ENCODE measurements at regions not wholly inside any gene's neighbourhood (a gene's known extent, or its start where the extent isn't known, plus 50 kb on each side); places are given as distances from the start of the nearest gene placed in this dataset.
"Not testable (repeated sequence)": the region's sequence is repeated elsewhere in the genome, so short reads cannot be mapped to it uniquely, and the experiment has no call there.

DNA sequence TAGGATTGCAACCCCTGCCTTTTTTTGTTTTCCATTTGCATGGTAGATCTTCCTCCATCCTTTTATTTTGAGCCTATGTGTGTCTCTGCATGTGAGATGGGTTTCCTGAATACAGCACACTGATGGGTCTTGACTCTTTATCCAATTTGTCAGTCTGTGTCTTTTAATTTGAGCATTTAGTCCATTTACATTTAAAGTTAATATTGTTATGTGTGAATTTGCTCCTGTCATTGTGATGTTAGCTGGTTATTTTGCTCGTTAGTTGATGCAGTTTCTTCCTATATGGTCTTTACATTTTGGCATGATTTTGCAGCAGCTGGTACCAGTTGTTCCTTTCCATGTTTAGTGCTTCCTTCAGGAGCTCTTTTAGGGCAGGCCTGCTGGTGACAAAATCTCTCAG, 2003.1 kb upstream of the CDH6 start:
- H4K8ac ChIP-seq (ENCODE audit: low read depth, low read length); H2AFZ ChIP-seq (ENCODE audit: insufficient read depth, low read length, poor library complexity); H3K9me3 ChIP-seq (ENCODE audit: insufficient read depth, low read depth, low read length); H3K9ac ChIP-seq (ENCODE audit: low read length); H3K4ac ChIP-seq (ENCODE audit: low read depth, low read length); H3K4me3 ChIP-seq (ENCODE audit: low read depth, low read length); H3K23ac ChIP-seq (ENCODE audit: low read length); H3K79me1 ChIP-seq (ENCODE audit: low read length); H2BK5ac ChIP-seq (ENCODE audit: low read depth, low read length, poor library complexity); H3K27me3 ChIP-seq (ENCODE audit: insufficient read depth, low read length); H3K36me3 ChIP-seq (ENCODE audit: control insufficient read depth in 1 of 2, insufficient read depth in 2 of 2, low read length in 2 of 2); DNase-seq; H3K27ac ChIP-seq (ENCODE audit: low read depth, low read length); H4K91ac ChIP-seq (ENCODE audit: low read depth, low read length); H3K4me1 ChIP-seq (ENCODE audit: control insufficient read depth in 1 of 2, insufficient read depth in 2 of 2, low read length in 2 of 2); H2AK5ac ChIP-seq (ENCODE audit: low read length); H3K14ac ChIP-seq (ENCODE audit: low read length); H4K12ac ChIP-seq (ENCODE audit: low read depth, low read length); H3K79me2 ChIP-seq (ENCODE audit: control insufficient read depth, insufficient read depth, low read length, poor library complexity); H3K18ac ChIP-seq (ENCODE audit: low read length); H2BK120ac ChIP-seq (ENCODE audit: insufficient read depth, low read length, poor library complexity); H2BK12ac ChIP-seq (ENCODE audit: low read length); H3K4me2 ChIP-seq (ENCODE audit: low read length): not testable (repeated sequence)
- no CpG with 5 or more reads among the region's 1 CpG for WGBS (ENCODE audit: extremely low coverage, insufficient coverage, insufficient read length)

DNA sequence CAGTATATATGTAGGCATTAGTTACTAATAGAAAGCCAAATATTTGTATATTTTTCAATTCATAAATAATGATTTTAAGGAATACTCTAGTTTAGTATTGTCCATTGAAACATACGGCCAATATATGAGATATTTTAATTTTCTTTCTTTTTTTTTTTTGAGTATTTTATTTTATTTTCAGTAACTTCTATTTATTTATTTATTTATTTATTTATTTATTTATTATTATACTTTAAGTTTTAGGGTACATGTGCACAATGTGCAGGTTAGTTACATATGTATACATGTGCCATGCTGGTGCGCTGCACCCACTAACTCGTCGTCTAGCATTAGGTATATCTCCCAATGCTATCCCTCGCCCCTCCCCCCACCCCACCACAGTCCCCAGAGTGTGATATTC, 2007.1 kb upstream of the CDH6 start:
- not testable (repeated sequence) for H3K4me1 ChIP-seq (ENCODE audit: control insufficient read depth in 1 of 2, insufficient read depth in 2 of 2, low read length in 2 of 2); H3K14ac ChIP-seq (ENCODE audit: low read length); H4K91ac ChIP-seq (ENCODE audit: low read depth, low read length); H3K79me2 ChIP-seq (ENCODE audit: control insufficient read depth, insufficient read depth, low read length, poor library complexity); H3K18ac ChIP-seq (ENCODE audit: low read length); H3K9me3 ChIP-seq (ENCODE audit: insufficient read depth, low read depth, low read length); H3K4me3 ChIP-seq (ENCODE audit: low read depth, low read length); H4K8ac ChIP-seq (ENCODE audit: low read depth, low read length); H4K12ac ChIP-seq (ENCODE audit: low read depth, low read length); H3K4me2 ChIP-seq (ENCODE audit: low read length); H2AK5ac ChIP-seq (ENCODE audit: low read length); H3K27ac ChIP-seq (ENCODE audit: low read depth, low read length); H2BK5ac ChIP-seq (ENCODE audit: low read depth, low read length, poor library complexity); H3K36me3 ChIP-seq (ENCODE audit: control insufficient read depth in 1 of 2, insufficient read depth in 2 of 2, low read length in 2 of 2); H2AFZ ChIP-seq (ENCODE audit: insufficient read depth, low read length, poor library complexity); DNase-seq; H3K4ac ChIP-seq (ENCODE audit: low read depth, low read length); H3K27me3 ChIP-seq (ENCODE audit: insufficient read depth, low read length); H3K23ac ChIP-seq (ENCODE audit: low read length); H2BK120ac ChIP-seq (ENCODE audit: insufficient read depth, low read length, poor library complexity); H3K79me1 ChIP-seq (ENCODE audit: low read length); H3K9ac ChIP-seq (ENCODE audit: low read length); H2BK12ac ChIP-seq (ENCODE audit: low read length)
- WGBS (ENCODE audit: extremely low coverage, insufficient coverage, insufficient read length) = no CpG with 5 or more reads among the region's 5 CpGs

DNA sequence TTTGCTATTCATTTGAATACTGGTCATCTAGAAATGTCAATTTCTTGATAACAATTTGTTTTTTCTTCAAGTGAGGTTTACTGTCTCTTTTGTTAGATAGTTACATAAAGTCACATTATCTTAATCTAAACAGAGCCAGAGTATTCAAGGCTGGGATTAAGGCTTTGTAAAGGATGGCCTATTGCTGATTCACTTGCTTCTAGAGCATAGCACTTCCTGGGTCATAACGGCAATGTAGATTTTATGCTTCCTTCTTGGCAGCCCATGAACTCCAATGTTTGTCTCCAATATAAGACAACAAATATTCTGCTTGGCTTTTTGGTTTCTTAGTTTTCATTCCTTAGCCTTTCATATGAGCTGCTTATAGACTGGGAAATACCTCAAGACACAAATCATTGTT, 2007.9 kb upstream of the CDH6 start:
- Histone ChIP-seq H3K4me2 (ENCODE audit: low read length) (no peak overlapping the region), H3K79me1 (ENCODE audit: low read length) (no peaks in the 10 kb centered on the region), H3K79me2 (ENCODE audit: control insufficient read depth, insufficient read depth, low read length, poor library complexity) (no peaks in the 10 kb centered on the region), H2BK120ac (ENCODE audit: insufficient read depth, low read length, poor library complexity) (no peak overlapping the region), H3K27ac (ENCODE audit: low read depth, low read length) (no peak overlapping the region), H3K9me3 (ENCODE audit: insufficient read depth, low read depth, low read length) (no peaks in the 10 kb centered on the region), H3K4ac (ENCODE audit: low read depth, low read length) (no peak overlapping the region), H3K18ac (ENCODE audit: low read length) (no peak overlapping the region), H2AFZ (ENCODE audit: insufficient read depth, low read length, poor library complexity) (no peak overlapping the region), H2AK5ac (ENCODE audit: low read length) (no peak overlapping the region), H2BK5ac (ENCODE audit: low read depth, low read length, poor library complexity) (no peak overlapping the region), H3K4me3 (ENCODE audit: low read depth, low read length) (no peak overlapping the region), H3K36me3 (ENCODE audit: control insufficient read depth in 1 of 2, insufficient read depth in 2 of 2, low read length in 2 of 2) (no peaks in the 10 kb centered on the region), H4K91ac (ENCODE audit: low read depth, low read length) (no peak overlapping the region), H4K12ac (ENCODE audit: low read depth, low read length) (no peak overlapping the region), H3K4me1 (ENCODE audit: control insufficient read depth in 1 of 2, insufficient read depth in 2 of 2, low read length in 2 of 2) (no peaks in the 10 kb centered on the region), H2BK12ac (ENCODE audit: low read length) (no peak overlapping the region), H3K27me3 (ENCODE audit: insufficient read depth, low read length) (no peaks in the 10 kb centered on the region), H3K9ac (ENCODE audit: low read length) (no peak overlapping the region), H4K8ac (ENCODE audit: low read depth, low read length) (no peak overlapping the region), H3K14ac (ENCODE audit: low read length) (no peak overlapping the region), H3K23ac (ENCODE audit: low read length) (no peak overlapping the region)
- DNase-seq = no peak
- no CpG with 5 or more reads among the region's 1 CpG for WGBS (ENCODE audit: extremely low coverage, insufficient coverage, insufficient read length)

DNA sequence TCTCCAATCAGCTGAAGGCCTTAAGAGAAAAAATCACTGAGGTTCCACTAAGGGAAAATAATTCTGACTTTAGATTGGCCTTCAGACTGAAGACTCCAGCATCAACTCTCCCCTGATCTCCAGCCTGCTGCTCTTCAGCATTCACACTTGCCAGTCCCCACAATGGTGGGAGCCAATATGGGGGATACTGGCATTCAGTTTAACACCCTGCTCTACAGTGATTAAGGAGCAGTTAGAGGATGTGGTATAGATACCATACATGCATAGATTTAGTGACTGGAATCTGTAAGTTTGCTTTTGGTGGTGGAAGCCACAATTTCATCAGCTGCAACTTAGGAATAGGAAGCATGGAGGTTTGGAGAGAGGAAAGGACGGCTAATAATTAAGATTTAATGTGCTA, 2017.7 kb upstream of the CDH6 start:
- no peaks in the 10 kb centered on the region for H3K36me3 ChIP-seq (ENCODE audit: control insufficient read depth in 1 of 2, insufficient read depth in 2 of 2, low read length in 2 of 2)
- no peak overlapping the region for H3K27ac ChIP-seq (ENCODE audit: low read depth, low read length)
- H3K79me1 ChIP-seq (ENCODE audit: low read length) = no peaks in the 10 kb centered on the region
- H2AK5ac ChIP-seq (ENCODE audit: low read length) = no peak overlapping the region
- no peak overlapping the region for H3K23ac ChIP-seq (ENCODE audit: low read length)
- no peaks in the 10 kb centered on the region for H3K9me3 ChIP-seq (ENCODE audit: insufficient read depth, low read depth, low read length)
- DNase-seq = no peak
- H2BK120ac ChIP-seq (ENCODE audit: insufficient read depth, low read length, poor library complexity) = no peak overlapping the region
- H3K14ac ChIP-seq (ENCODE audit: low read length) = no peak overlapping the region
- H4K8ac ChIP-seq (ENCODE audit: low read depth, low read length) = no peak overlapping the region
- H2BK5ac ChIP-seq (ENCODE audit: low read depth, low read length, poor library complexity) = no peak overlapping the region
- WGBS (ENCODE audit: extremely low coverage, insufficient coverage, insufficient read length) = no CpG with 5 or more reads among the region's 1 CpG
- H3K4me3 ChIP-seq (ENCODE audit: low read depth, low read length) = no peak overlapping the region
- H2BK12ac ChIP-seq (ENCODE audit: low read length) = no peak overlapping the region
- no peaks in the 10 kb centered on the region for H3K4me1 ChIP-seq (ENCODE audit: control insufficient read depth in 1 of 2, insufficient read depth in 2 of 2, low read length in 2 of 2)
- no peak overlapping the region for H4K12ac ChIP-seq (ENCODE audit: low read depth, low read length)
- H2AFZ ChIP-seq (ENCODE audit: insufficient read depth, low read length, poor library complexity) = no peak overlapping the region
- no peak overlapping the region for H3K4ac ChIP-seq (ENCODE audit: low read depth, low read length)
- H4K91ac ChIP-seq (ENCODE audit: low read depth, low read length) = no peak overlapping the region
- H3K9ac ChIP-seq (ENCODE audit: low read length) = no peak overlapping the region
- no peak overlapping the region for H3K4me2 ChIP-seq (ENCODE audit: low read length)
- H3K27me3 ChIP-seq (ENCODE audit: insufficient read depth, low read length) = no peaks in the 10 kb centered on the region
- H3K79me2 ChIP-seq (ENCODE audit: control insufficient read depth, insufficient read depth, low read length, poor library complexity) = no peaks in the 10 kb centered on the region
- no peak overlapping the region for H3K18ac ChIP-seq (ENCODE audit: low read length)
